HEK293 (cell line): ENCODE measurements at regions not wholly inside any gene's neighbourhood (a gene's known extent, or its start where the extent isn't known, plus 50 kb on each side); places are given as distances from the start of the nearest gene placed in this dataset.

Experiments
- CTCF ChIA-PET: fragments of 350-600 bp; formaldehyde crosslinking; extraction: SDS; loops from one replicate; lab custom pipeline; 2021; ENCODE audit warnings: antibody characterized with exemption; lab: Yijun Ruan, JAX
- POLR2A ChIA-PET: fragments of 300-600 bp; formaldehyde crosslinking; extraction: SDS; loops from one replicate; lab custom pipeline; 2020; ENCODE audit warnings: antibody characterized with exemption, inconsistent platforms; lab: Yijun Ruan, JAX
- H3K27ac ChIP-seq: fragments of 200-500 bp; sonication (Bioruptor generic); 2 replicates; pipeline ENCODE4 v1.5.1; 2014; ENCODE audit warnings: low read depth, low read length, control low read depth, inconsistent platforms; ENCODE audit errors: extremely low read depth
- H3K36me3 ChIP-seq, 2 experiments: fragments of 200-500 bp in 1 of 2; sonication (Bioruptor generic) in 1 of 2; 1 replicate in 1 of 2; 2 replicates in 1 of 2; pipeline ENCODE4 v1.5.1; 2014 to 2017; ENCODE audit warnings: inconsistent platforms in 2 of 2, low read length in 2 of 2; ENCODE audit not compliant: control insufficient read depth in 2 of 2, insufficient read depth in 1 of 2
- H3K4me1 ChIP-seq: fragments of 200-500 bp; sonication (Bioruptor generic); 2 replicates; pipeline ENCODE4 v1.5.1; 2014; ENCODE audit warnings: mild to moderate bottlenecking, low read length, inconsistent platforms; ENCODE audit not compliant: control insufficient read depth, insufficient read depth
- H3K4me3 ChIP-seq: 2 replicates; pipeline ENCODE4 v1.5.1; 2011; ENCODE audit warnings: low read depth, mild to moderate bottlenecking, control low read depth, low read length, moderate library complexity
- H3K9me3 ChIP-seq: fragments of 200-500 bp; sonication (Bioruptor generic); 2 replicates; pipeline ENCODE4 v1.5.1; 2014; ENCODE audit warnings: low read depth, low read length, inconsistent platforms; ENCODE audit not compliant: control insufficient read depth, insufficient read depth
- BCL11B ChIP-seq: fragments of 450-650 bp; formaldehyde crosslinking; IDR thresholded peaks from 2 replicates; pipeline ENCODE4 v1.5.1; 2016; ENCODE audit warnings: low read depth, missing biosample characterization, missing genetic modification characterization
- KLF7 ChIP-seq: fragments of 450-650 bp; formaldehyde crosslinking; IDR thresholded peaks from 2 replicates; pipeline ENCODE4 v1.5.1; 2016; ENCODE audit warnings: missing biosample characterization, missing genetic modification characterization, borderline replicate concordance
- SCRT1 ChIP-seq: fragments of 450-650 bp; formaldehyde crosslinking; IDR thresholded peaks from 2 replicates; pipeline ENCODE4 v1.5.1; 2016; ENCODE audit warnings: missing biosample characterization, missing genetic modification characterization, borderline replicate concordance
- SCRT2 ChIP-seq: fragments of 450-650 bp; formaldehyde crosslinking; IDR thresholded peaks from 2 replicates; pipeline ENCODE4 v1.5.1; 2016; ENCODE audit warnings: missing biosample characterization, missing genetic modification characterization
- SP3 ChIP-seq: fragments of 450-650 bp; formaldehyde crosslinking; IDR thresholded peaks from 2 replicates; pipeline ENCODE4 v1.5.1; 2016; ENCODE audit warnings: missing biosample characterization, missing genetic modification characterization
- ZBTB8A ChIP-seq: fragments of 450-650 bp; formaldehyde crosslinking; IDR thresholded peaks from 2 replicates; pipeline ENCODE4 v1.5.1; 2016; ENCODE audit warnings: missing biosample characterization, missing genetic modification characterization
- ZFHX2 ChIP-seq: fragments of 450-650 bp; formaldehyde crosslinking; conservative IDR thresholded peaks from 2 replicates; pipeline ENCODE4 v1.5.1; 2016; ENCODE audit warnings: missing biosample characterization, missing genetic modification characterization
- ZFP37 ChIP-seq: fragments of 450-650 bp; formaldehyde crosslinking; IDR thresholded peaks from 2 replicates; pipeline ENCODE4 v1.5.1; 2016; ENCODE audit warnings: missing biosample characterization, missing genetic modification characterization
- ZNF155 ChIP-seq: fragments of 450-650 bp; formaldehyde crosslinking; IDR thresholded peaks from 2 replicates; pipeline ENCODE4 v1.5.1; 2016; ENCODE audit warnings: missing biosample characterization, missing genetic modification characterization
- ZNF169 ChIP-seq: fragments of 450-650 bp; formaldehyde crosslinking; IDR thresholded peaks from 2 replicates; pipeline ENCODE4 v1.5.1; 2016; ENCODE audit warnings: missing biosample characterization, missing genetic modification characterization
- ZNF2 ChIP-seq: fragments of 450-650 bp; formaldehyde crosslinking; IDR thresholded peaks from 2 replicates; pipeline ENCODE4 v1.5.1; 2016; ENCODE audit warnings: missing biosample characterization, missing genetic modification characterization
- ZNF248 ChIP-seq: fragments of 450-650 bp; formaldehyde crosslinking; IDR thresholded peaks from 2 replicates; pipeline ENCODE4 v1.5.1; 2017; ENCODE audit warnings: missing biosample characterization, missing genetic modification characterization
- ZNF335 ChIP-seq: fragments of 450-650 bp; formaldehyde crosslinking; conservative IDR thresholded peaks from 2 replicates; pipeline ENCODE4 v1.5.1; 2016; ENCODE audit warnings: missing biosample characterization, missing genetic modification characterization
- ZNF394 ChIP-seq: fragments of 450-650 bp; formaldehyde crosslinking; IDR thresholded peaks from 2 replicates; pipeline ENCODE4 v1.5.1; 2016; ENCODE audit warnings: missing biosample characterization, missing genetic modification characterization, mild to moderate bottlenecking, moderate library complexity, borderline replicate concordance
- ZNF404 ChIP-seq: fragments of 450-650 bp; formaldehyde crosslinking; IDR thresholded peaks from 2 replicates; pipeline ENCODE4 v1.5.1; 2017; ENCODE audit warnings: missing biosample characterization, missing genetic modification characterization
- ZNF416 ChIP-seq: fragments of 450-650 bp; formaldehyde crosslinking; IDR thresholded peaks from 2 replicates; pipeline ENCODE4 v1.5.1; 2016; ENCODE audit warnings: missing biosample characterization, missing genetic modification characterization
- ZNF423 ChIP-seq: fragments of 450-650 bp; formaldehyde crosslinking; IDR thresholded peaks from 2 replicates; pipeline ENCODE4 v1.5.1; 2016; ENCODE audit warnings: missing biosample characterization, missing genetic modification characterization
- ZNF488 ChIP-seq: fragments of 450-650 bp; formaldehyde crosslinking; IDR thresholded peaks from 2 replicates; pipeline ENCODE4 v1.5.1; 2016; ENCODE audit warnings: missing biosample characterization, missing genetic modification characterization
- ZNF585B ChIP-seq: fragments of 450-650 bp; formaldehyde crosslinking; IDR thresholded peaks from 2 replicates; pipeline ENCODE4 v1.5.1; 2016; ENCODE audit warnings: missing biosample characterization, missing genetic modification characterization
- ZNF660 ChIP-seq: fragments of 450-650 bp; IDR thresholded peaks from 2 replicates; pipeline ENCODE4 v1.5.1; 2018; ENCODE audit warnings: missing biosample characterization, mild to moderate bottlenecking, missing genetic modification characterization
- ZNF843 ChIP-seq: fragments of 450-650 bp; formaldehyde crosslinking; IDR thresholded peaks from 2 replicates; pipeline ENCODE4 v1.5.1; 2016; ENCODE audit warnings: missing biosample characterization, missing genetic modification characterization
- TF ChIP-seq, protein P1 (sequence below): fragments of 450-650 bp; formaldehyde crosslinking; IDR thresholded peaks from 2 replicates; pipeline ENCODE4 v1.5.0; 2017; ENCODE audit warnings: missing biosample characterization, missing genetic modification characterization, borderline replicate concordance
- TF ChIP-seq, protein P2 (sequence below): fragments of 450-650 bp; formaldehyde crosslinking; IDR thresholded peaks from 2 replicates; pipeline ENCODE4 v1.5.1; 2017; ENCODE audit warnings: missing biosample characterization, mild to moderate bottlenecking, missing genetic modification characterization, moderate library complexity
- TF ChIP-seq, protein P3 (sequence below): fragments of 450-650 bp; formaldehyde crosslinking; IDR thresholded peaks from 2 replicates; pipeline ENCODE4 v1.5.1; 2016; ENCODE audit warnings: missing biosample characterization, missing genetic modification characterization

DNA sequence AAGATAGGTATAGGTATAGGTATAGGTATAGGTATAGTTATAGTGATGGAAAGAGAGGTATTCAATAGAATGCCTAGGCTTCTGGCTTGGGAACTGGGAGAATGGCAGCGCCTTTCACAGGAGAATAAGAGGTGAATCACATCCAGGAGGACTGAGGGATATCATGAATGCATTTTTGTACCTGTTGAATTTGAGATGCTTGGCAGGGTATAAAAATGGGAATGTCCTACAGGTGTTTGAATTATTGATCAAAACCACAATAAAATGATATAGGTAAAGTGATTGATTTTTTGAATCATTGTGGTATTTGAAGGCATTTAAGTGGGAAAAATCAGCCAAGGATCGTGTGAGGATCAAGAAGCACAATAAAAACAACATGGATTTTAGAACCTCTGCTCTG is 119.2 kb upstream of the ARG1 start:
- TF ChIP-seq SP3 (tag by site-specific recombination) (no peak), SCRT2 (tag by site-specific recombination) (peak; percentile 62; the same call in 1 of the 2 replicates), SCRT1 (peak; percentile 59; the same call in 1 of the 2 replicates), ZNF335 (tag by site-specific recombination) (no peak)
- no peaks in the 10 kb centered on the region for H3K9me3 ChIP-seq
- CTCF ChIA-PET = no interaction called here

GRCh38 chr6:131456565-131456964 is 116.5 kb upstream of the ARG1 start:
- H3K4me3 ChIP-seq = no peak overlapping the region
- ChIA-PET CTCF (interaction anchor here (0.9 to 1.7 kb wide), 3 partner anchors 8 to 77 kb away, joined by 3 read pairs; no protein-coding TSS in a partner anchor), POLR2A (no interaction called here)
- H3K27ac ChIP-seq = no peak overlapping the region
- H3K9me3 ChIP-seq = no peaks in the 10 kb centered on the region
- H3K36me3 ChIP-seq = no peaks in the 10 kb centered on the region
- H3K4me1 ChIP-seq = no peaks in the 10 kb centered on the region
- TF ChIP-seq, protein P1, sequence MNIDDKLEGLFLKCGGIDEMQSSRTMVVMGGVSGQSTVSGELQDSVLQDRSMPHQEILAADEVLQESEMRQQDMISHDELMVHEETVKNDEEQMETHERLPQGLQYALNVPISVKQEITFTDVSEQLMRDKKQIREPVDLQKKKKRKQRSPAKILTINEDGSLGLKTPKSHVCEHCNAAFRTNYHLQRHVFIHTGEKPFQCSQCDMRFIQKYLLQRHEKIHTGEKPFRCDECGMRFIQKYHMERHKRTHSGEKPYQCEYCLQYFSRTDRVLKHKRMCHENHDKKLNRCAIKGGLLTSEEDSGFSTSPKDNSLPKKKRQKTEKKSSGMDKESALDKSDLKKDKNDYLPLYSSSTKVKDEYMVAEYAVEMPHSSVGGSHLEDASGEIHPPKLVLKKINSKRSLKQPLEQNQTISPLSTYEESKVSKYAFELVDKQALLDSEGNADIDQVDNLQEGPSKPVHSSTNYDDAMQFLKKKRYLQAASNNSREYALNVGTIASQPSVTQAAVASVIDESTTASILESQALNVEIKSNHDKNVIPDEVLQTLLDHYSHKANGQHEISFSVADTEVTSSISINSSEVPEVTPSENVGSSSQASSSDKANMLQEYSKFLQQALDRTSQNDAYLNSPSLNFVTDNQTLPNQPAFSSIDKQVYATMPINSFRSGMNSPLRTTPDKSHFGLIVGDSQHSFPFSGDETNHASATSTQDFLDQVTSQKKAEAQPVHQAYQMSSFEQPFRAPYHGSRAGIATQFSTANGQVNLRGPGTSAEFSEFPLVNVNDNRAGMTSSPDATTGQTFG (tag by site-specific recombination) = no peak
- TF ChIP-seq, protein P2, sequence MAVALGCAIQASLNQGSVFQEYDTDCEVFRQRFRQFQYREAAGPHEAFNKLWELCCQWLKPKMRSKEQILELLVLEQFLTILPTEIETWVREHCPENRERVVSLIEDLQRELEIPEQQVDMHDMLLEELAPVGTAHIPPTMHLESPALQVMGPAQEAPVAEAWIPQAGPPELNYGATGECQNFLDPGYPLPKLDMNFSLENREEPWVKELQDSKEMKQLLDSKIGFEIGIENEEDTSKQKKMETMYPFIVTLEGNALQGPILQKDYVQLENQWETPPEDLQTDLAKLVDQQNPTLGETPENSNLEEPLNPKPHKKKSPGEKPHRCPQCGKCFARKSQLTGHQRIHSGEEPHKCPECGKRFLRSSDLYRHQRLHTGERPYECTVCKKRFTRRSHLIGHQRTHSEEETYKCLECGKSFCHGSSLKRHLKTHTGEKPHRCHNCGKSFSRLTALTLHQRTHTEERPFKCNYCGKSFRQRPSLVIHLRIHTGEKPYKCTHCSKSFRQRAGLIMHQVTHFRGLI (tag by site-specific recombination) = no peak
- no peak for TF ChIP-seq ZNF404 (tag by site-specific recombination)

More for the DNA sequence above, 119.2 kb upstream of the ARG1 start:
- POLR2A ChIA-PET = no interaction called here
- Histone ChIP-seq H3K36me3 (no peaks in the 10 kb centered on the region), H3K27ac (no peak overlapping the region), H3K4me1 (no peaks in the 10 kb centered on the region), H3K4me3 (no peak overlapping the region)

DNA sequence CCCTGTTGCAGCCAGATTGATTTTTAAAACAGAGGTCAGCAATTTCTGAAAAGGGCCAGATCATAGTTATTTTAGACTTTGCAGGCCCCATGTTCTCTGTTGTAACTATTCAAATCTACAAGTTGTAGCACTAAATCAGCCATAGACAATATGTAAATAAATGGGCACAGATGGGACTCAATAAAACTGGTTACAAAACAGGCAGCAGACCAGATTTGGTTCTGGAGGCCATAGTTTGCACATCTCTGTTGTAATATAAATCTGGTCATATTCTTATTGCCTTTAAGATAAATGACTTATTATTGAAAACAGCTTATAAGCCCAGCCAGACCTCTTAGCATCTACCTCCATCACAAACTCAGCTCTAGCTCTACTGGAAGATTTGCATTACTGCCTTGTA is 114.0 kb upstream of the ARG1 start:
- H3K4me1 ChIP-seq = no peaks in the 10 kb centered on the region
- no peaks in the 10 kb centered on the region for H3K9me3 ChIP-seq
- no peaks in the 10 kb centered on the region for H3K36me3 ChIP-seq
- CTCF ChIA-PET = interaction anchor here (0.8 to 2.6 kb wide), 6 partner anchors 8 to 259 kb away, joined by 3 to 12 read pairs (median 4); no protein-coding TSS in a partner anchor
- no peak for TF ChIP-seq ZFP37 (tag by site-specific recombination)
- TF ChIP-seq ZNF843 (tag by site-specific recombination) = no peak
- no peak for TF ChIP-seq ZNF416 (tag by site-specific recombination)
- TF ChIP-seq ZNF394 (tag by site-specific recombination) = no peak
- no peak for TF ChIP-seq ZNF488 (tag by site-specific recombination)
- TF ChIP-seq ZNF169 (tag by site-specific recombination) = no peak
- TF ChIP-seq, all 188 proteins: peak for 0
- Histone ChIP-seq H3K27ac (no peak overlapping the region), H3K4me3 (no peak overlapping the region)
- POLR2A ChIA-PET = no interaction called here

- no peaks in the 10 kb centered on the region for H3K36me3 ChIP-seq
- CTCF ChIA-PET = interaction anchor here (0.6 to 2.6 kb wide), 14 partner anchors 10 to 467 kb away, joined by 3 to 12 read pairs (median 3); no protein-coding TSS in a partner anchor
- POLR2A ChIA-PET = no interaction called here
- no peaks in the 10 kb centered on the region for H3K9me3 ChIP-seq
- no peak overlapping the region for H3K4me3 ChIP-seq
- no peaks in the 10 kb centered on the region for H3K4me1 ChIP-seq
- no peak overlapping the region for H3K27ac ChIP-seq
- TF ChIP-seq ZNF155 (tag by site-specific recombination) = no peak
- TF ChIP-seq ZBTB8A (tag by site-specific recombination) = no peak
- no peak for TF ChIP-seq BCL11B (tag by site-specific recombination)
- no peak for TF ChIP-seq ZNF585B (tag by site-specific recombination)
- no peak for TF ChIP-seq ZNF660 (tag by site-specific recombination)
- TF ChIP-seq, protein P3, sequence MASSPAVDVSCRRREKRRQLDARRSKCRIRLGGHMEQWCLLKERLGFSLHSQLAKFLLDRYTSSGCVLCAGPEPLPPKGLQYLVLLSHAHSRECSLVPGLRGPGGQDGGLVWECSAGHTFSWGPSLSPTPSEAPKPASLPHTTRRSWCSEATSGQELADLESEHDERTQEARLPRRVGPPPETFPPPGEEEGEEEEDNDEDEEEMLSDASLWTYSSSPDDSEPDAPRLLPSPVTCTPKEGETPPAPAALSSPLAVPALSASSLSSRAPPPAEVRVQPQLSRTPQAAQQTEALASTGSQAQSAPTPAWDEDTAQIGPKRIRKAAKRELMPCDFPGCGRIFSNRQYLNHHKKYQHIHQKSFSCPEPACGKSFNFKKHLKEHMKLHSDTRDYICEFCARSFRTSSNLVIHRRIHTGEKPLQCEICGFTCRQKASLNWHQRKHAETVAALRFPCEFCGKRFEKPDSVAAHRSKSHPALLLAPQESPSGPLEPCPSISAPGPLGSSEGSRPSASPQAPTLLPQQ (tag by site-specific recombination) = no peak
- no peak for TF ChIP-seq SP3 (tag by site-specific recombination)
- TF ChIP-seq ZFHX2 (tag by site-specific recombination) = no peak
- no peak for TF ChIP-seq ZNF2 (tag by site-specific recombination)
- TF ChIP-seq ZNF248 = no peak
- TF ChIP-seq ZNF423 (tag by site-specific recombination) = no peak
- TF ChIP-seq KLF7 = no peak
Measured at GRCh38 chr6:131460614-131461000, 112.4 kb upstream of the ARG1 start.
